ENCODE measurements at regions not wholly inside any gene's neighbourhood (a gene's known extent, or its start where the extent isn't known, plus 50 kb on each side); places are given as distances from the start of the nearest gene placed in this dataset.
A peak's percentile ranks its signal among the peaks of the same experiment; 100 is the strongest.
"Not testable (repeated sequence)": the region's sequence is repeated elsewhere in the genome, so short reads cannot be mapped to it uniquely, and the experiment has no call there.

GRCh38 chr12:34108967-34109366 is 86.7 kb downstream of the ALG10 start:
- H3K4me3 ChIP-seq (ENCODE audit: low read depth, low read length): no peak overlapping the region
- in situ Hi-C loops (cut with HindIII; ENCODE audit: low sequenced_read_pairs): no loop called here
- no peak for DNase-seq (ENCODE audit: low read depth, low spot score)
- TF ChIP-seq CTCF (IDR thresholded peaks at IDR 0.05; ENCODE audit: low read depth, low read length): no peak

- in situ Hi-C loops (cut with HindIII; ENCODE audit: low sequenced_read_pairs): no loop called here
- no peak for TF ChIP-seq CTCF (IDR thresholded peaks at IDR 0.05; ENCODE audit: low read depth, low read length)
- no peak overlapping the region for H3K4me3 ChIP-seq (ENCODE audit: low read depth, low read length)
- DNase-seq (ENCODE audit: low read depth, low spot score): no peak
Measured at GRCh38 chr12:34109390-34109789, 87.1 kb downstream of the ALG10 start.

- in situ Hi-C loops (cut with HindIII; ENCODE audit: low sequenced_read_pairs); H3K4me3 ChIP-seq (ENCODE audit: low read depth, low read length); DNase-seq (ENCODE audit: low read depth, low spot score): not testable (repeated sequence)
Measured at GRCh38 chr12:34109909-34110531, 87.7 kb downstream of the ALG10 start.

GRCh38 chr12:34119366-34119765 is 97.1 kb downstream of the ALG10 start:
- no peak for DNase-seq (ENCODE audit: low read depth, low spot score)
- in situ Hi-C loops (cut with HindIII; ENCODE audit: low sequenced_read_pairs): no loop called here
- H3K4me3 ChIP-seq (ENCODE audit: low read depth, low read length): no peak overlapping the region
- TF ChIP-seq CTCF (IDR thresholded peaks at IDR 0.05; ENCODE audit: low read depth, low read length): no peak

- DNase-seq (ENCODE audit: low read depth, low spot score): no peak
- in situ Hi-C loops (cut with HindIII; ENCODE audit: low sequenced_read_pairs): no loop called here
- no peak for TF ChIP-seq CTCF (IDR thresholded peaks at IDR 0.05; ENCODE audit: low read depth, low read length)
- no peak overlapping the region for H3K4me3 ChIP-seq (ENCODE audit: low read depth, low read length)
Measured at GRCh38 chr12:34121360-34121759, 99.1 kb downstream of the ALG10 start.

GRCh38 chr12:34123092-34123491 is 100.8 kb downstream of the ALG10 start:
- DNase-seq (ENCODE audit: low read depth, low spot score); H3K4me3 ChIP-seq (ENCODE audit: low read depth, low read length); in situ Hi-C loops (cut with HindIII; ENCODE audit: low sequenced_read_pairs): not testable (repeated sequence)
- TF ChIP-seq CTCF (IDR thresholded peaks at IDR 0.05; ENCODE audit: low read depth, low read length): peak; percentile 55

- TF ChIP-seq CTCF (IDR thresholded peaks at IDR 0.05; ENCODE audit: low read depth, low read length): no peak
- DNase-seq (ENCODE audit: low read depth, low spot score): no peak
- in situ Hi-C loops (cut with HindIII; ENCODE audit: low sequenced_read_pairs): no loop called here
- H3K4me3 ChIP-seq (ENCODE audit: low read depth, low read length): no peak overlapping the region
Measured at GRCh38 chr12:34124608-34125007, 102.3 kb downstream of the ALG10 start.

Measured in astrocyte of the spinal cord (primary cell).